OCI-LY3 (cell line): ENCODE measurements at regions not wholly inside any gene's neighbourhood (a gene's known extent, or its start where the extent isn't known, plus 50 kb on each side); places are given as distances from the start of the nearest gene placed in this dataset.

Experiments
- H2AFZ ChIP-seq: fragments of 200-600, 300-600 bp; shearing (Covaris generic); 2 replicates; pipeline ENCODE4 v1.6.0; 2014; ENCODE audit warnings: antibody characterized with exemption, low read depth, low read length
- H3K27ac ChIP-seq: fragments of 200-600, 300-600 bp; sonication (generic); 2 replicates; pipeline ENCODE4 v1.5.1; 2014; ENCODE audit warnings: mild to moderate bottlenecking, low read length, moderate library complexity, mixed read lengths
- H3K27me3 ChIP-seq: fragments of 200-600, 300-600 bp; sonication (generic); 2 replicates; pipeline ENCODE4 v1.6.1; 2014; ENCODE audit warnings: low read depth, low read length, mixed read lengths
- H3K36me3 ChIP-seq: fragments of 200-600, 300-600 bp; sonication (generic); replicated peaks from 2 replicates; pipeline ENCODE3; 2014; ENCODE audit warnings: low read depth, low read length, mixed read lengths
- H3K4me1 ChIP-seq: fragments of 300-600, 200-600 bp; sonication (generic); 2 replicates; pipeline ENCODE4 v1.6.1; 2014; ENCODE audit warnings: low read length, mixed read lengths
- H3K4me2 ChIP-seq: fragments of 200-600, 300-600 bp; sonication (generic); 2 replicates; pipeline ENCODE4 v1.6.1; 2014; ENCODE audit warnings: low read length, mixed read lengths
- H3K4me3 ChIP-seq: fragments of 300-600, 200-600 bp; sonication (generic); 2 replicates; pipeline ENCODE4 v1.5.1; 2014; ENCODE audit warnings: antibody characterized with exemption, mild to moderate bottlenecking, low read length, moderate library complexity
- H3K79me2 ChIP-seq: fragments of 300-600, 200-600 bp; shearing (Covaris generic); 2 replicates; pipeline ENCODE4 v1.6.1; 2014; ENCODE audit warnings: mild to moderate bottlenecking, low read length, mixed read lengths
- H3K9ac ChIP-seq: fragments of 300-600, 200-600 bp; shearing (Covaris generic); 2 replicates; pipeline ENCODE4 v1.6.0; 2014; ENCODE audit warnings: mild to moderate bottlenecking, low read length, moderate library complexity
- H3K9me3 ChIP-seq: fragments of 200-600, 300-600 bp; shearing (Covaris generic); 2 replicates; pipeline ENCODE4 v1.6.1; 2014; ENCODE audit warnings: low read length, mixed read lengths; ENCODE audit not compliant: insufficient read depth
- H4K20me1 ChIP-seq: fragments of 200-600, 300-600 bp; sonication (generic); 2 replicates; pipeline ENCODE4 v1.6.1; 2016; ENCODE audit warnings: low read length, mixed read lengths; ENCODE audit not compliant: insufficient read depth
- CTCF ChIP-seq: fragments of 200-600, 300-600 bp; sonication (generic); IDR thresholded peaks from 2 replicates; pipeline ENCODE4 v1.5.1; 2014; ENCODE audit warnings: antibody characterized with exemption, low read length, low read depth
- EZH2phosphoT487 ChIP-seq: fragments of 200-600 bp; shearing (Covaris generic); IDR thresholded peaks from 2 replicates; pipeline ENCODE4 v1.6.1; 2018; ENCODE audit warnings: antibody characterized with exemption, mixed run types, low read depth

DNA sequence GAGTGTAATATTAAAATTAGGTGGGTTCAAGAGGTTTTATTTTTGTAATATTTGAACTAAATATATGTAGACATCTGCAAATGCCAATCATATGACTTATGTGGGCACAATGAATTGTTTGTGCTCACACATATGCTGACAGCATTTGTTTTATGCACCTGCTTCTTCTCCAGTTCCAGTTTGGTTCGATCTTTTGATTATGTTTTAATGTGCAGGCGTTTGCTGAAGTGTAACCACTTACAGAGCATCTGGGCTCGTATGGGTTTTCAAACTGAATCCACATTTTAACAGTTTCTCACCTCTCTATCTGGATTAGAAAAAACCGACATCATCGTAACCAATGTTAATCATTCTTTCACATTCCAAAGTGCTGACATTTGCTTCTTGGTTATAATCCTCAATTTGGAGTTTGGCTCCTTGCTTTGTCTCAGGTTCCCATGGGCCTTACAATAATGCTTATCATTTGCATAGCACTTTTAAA is 129.1 kb upstream of the SPACA1 start:
- Histone ChIP-seq H3K9me3 (peaks cover 5% of the 10 kb centered on the region; the same call in 1 of the 2 replicates), H3K4me3 (no peak overlapping the region), H3K36me3 (no peaks in the 10 kb centered on the region), H3K4me1 (peaks cover 36% of the 10 kb centered on the region), H3K27ac (no peak overlapping the region), H2AFZ (no peak overlapping the region), H3K9ac (no peak overlapping the region), H4K20me1 (no peaks in the 10 kb centered on the region), H3K4me2 (peak overlapping the region; percentile 31), H3K27me3 (no peaks in the 10 kb centered on the region), H3K79me2 (no peaks in the 10 kb centered on the region)
- TF ChIP-seq CTCF (no peak), EZH2phosphoT487 (no peak)

DNA sequence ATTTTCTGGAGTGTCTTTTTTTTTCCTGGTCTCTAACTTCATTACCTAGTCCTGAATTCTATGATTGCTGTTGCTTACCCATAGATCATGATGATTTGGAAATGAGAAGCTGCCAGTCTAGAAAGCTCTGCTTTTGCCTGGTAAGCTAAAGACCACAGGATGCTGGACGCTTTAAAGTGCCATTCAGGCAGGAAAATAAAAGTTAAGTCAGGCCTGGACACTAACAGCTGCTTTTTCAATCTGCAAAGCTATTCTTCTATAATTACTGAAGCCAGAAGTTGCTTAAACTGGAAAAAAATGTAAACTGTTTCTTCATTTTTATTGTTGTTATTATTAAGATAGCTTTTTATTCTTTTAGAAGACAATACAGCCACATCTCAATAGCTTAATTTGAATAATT is 129.8 kb upstream of the SPACA1 start:
- no peaks in the 10 kb centered on the region for H3K27me3 ChIP-seq
- no peaks in the 10 kb centered on the region for H4K20me1 ChIP-seq
- no peak overlapping the region for H2AFZ ChIP-seq
- TF ChIP-seq CTCF (no peak), EZH2phosphoT487 (no peak)
- peaks cover 5% of the 10 kb centered on the region; the same call in 1 of the 2 replicates for H3K9me3 ChIP-seq
- H3K9ac ChIP-seq: no peak overlapping the region
- H3K27ac ChIP-seq: no peak overlapping the region
- no peak overlapping the region for H3K4me2 ChIP-seq
- no peaks in the 10 kb centered on the region for H3K36me3 ChIP-seq
- peaks cover 30% of the 10 kb centered on the region for H3K4me1 ChIP-seq
- no peaks in the 10 kb centered on the region for H3K79me2 ChIP-seq
- H3K4me3 ChIP-seq: no peak overlapping the region

DNA sequence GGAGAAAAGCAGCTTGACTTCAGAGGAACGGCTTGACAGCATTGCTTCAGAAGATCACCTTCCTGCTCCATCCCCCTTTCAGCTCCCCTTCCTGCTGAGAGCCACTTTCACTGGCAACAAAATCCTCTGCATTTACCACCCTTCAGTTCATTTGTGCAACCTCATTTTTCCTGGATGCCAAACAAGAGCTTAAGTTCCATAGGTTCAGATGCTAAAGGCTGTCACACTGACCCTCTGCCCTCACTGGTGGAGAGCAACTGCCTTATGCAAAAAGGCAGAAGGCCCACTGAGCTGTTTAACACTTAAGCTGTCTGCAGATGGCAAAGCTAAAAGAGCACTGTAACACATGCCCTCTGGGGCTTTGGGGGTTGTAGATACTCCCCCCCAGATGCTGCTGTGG is 131.2 kb upstream of the SPACA1 start:
- H2AFZ ChIP-seq: no peak overlapping the region
- peaks cover 16% of the 10 kb centered on the region for H3K4me1 ChIP-seq
- H3K9me3 ChIP-seq: no peaks in the 10 kb centered on the region; the same call in 1 of the 2 replicates
- no peaks in the 10 kb centered on the region for H3K27me3 ChIP-seq
- no peaks in the 10 kb centered on the region for H4K20me1 ChIP-seq
- H3K27ac ChIP-seq: no peak overlapping the region
- no peak overlapping the region for H3K4me2 ChIP-seq
- H3K36me3 ChIP-seq: no peaks in the 10 kb centered on the region
- no peak overlapping the region for H3K9ac ChIP-seq
- no peak overlapping the region for H3K4me3 ChIP-seq
- H3K79me2 ChIP-seq: no peaks in the 10 kb centered on the region
- no peak for TF ChIP-seq EZH2phosphoT487
- TF ChIP-seq CTCF: no peak

DNA sequence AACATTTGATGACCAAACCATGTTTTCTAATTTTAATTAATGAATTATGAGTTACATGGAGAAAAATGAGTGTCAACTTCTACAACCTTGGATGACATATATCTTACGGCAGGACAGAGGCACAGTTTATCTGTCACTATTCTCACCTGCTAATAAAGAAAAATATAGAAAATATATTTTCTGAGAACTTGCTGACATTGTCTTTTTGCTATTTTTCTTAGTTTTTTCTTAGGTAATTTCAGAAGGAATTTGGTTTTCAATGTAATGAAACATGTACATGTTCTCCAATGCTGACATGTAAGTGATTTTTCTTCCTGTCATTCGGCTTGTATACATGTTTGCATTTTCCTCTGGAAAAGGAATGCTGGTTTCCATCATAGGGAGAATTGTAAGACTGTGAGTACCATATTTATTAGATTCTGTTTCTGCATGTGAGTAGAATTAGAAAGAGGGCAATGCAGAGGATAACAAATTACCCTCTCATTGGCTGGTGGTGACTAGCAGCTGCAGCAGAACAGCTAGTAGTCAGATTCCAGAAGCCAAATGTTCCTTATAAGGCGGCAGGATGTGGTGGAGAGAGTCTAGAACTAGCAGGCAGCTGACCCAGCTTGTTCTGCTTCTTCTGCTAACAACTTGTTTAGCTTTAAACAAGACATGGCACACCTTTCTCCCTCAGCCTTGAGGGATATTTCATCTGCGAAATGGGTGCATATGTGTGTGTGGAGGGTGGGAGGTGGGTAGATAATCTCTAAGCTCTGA is 132.8 kb upstream of the SPACA1 start:
- Histone ChIP-seq H3K9ac (no peak overlapping the region), H2AFZ (no peak overlapping the region)
- no peak for TF ChIP-seq EZH2phosphoT487
- TF ChIP-seq CTCF: no peak

More for the DNA sequence above, 132.8 kb upstream of the SPACA1 start:
- no peaks in the 10 kb centered on the region for H4K20me1 ChIP-seq
- H3K27me3 ChIP-seq: no peaks in the 10 kb centered on the region
- no peak overlapping the region for H3K4me3 ChIP-seq
- no peaks in the 10 kb centered on the region for H3K36me3 ChIP-seq
- H3K27ac ChIP-seq: no peak overlapping the region
- H3K4me1 ChIP-seq: peaks cover 12% of the 10 kb centered on the region
- no peak overlapping the region for H3K4me2 ChIP-seq
- H3K79me2 ChIP-seq: no peaks in the 10 kb centered on the region
- H3K9me3 ChIP-seq: no peaks in the 10 kb centered on the region
